SU-DHL-6 (cell line): ENCODE measurements at regions not wholly inside any gene's neighbourhood (a gene's known extent, or its start where the extent isn't known, plus 50 kb on each side); places are given as distances from the start of the nearest gene placed in this dataset.

Experiments used
- EZH2phosphoT487 ChIP-seq: fragments of 200-600 bp; sonication (generic), shearing (Covaris generic); conservative IDR thresholded peaks from 2 replicates; pipeline ENCODE4 v1.6.1; 2018; ENCODE audit warnings: mild to moderate bottlenecking, antibody characterized with exemption, low read length, moderate library complexity, mixed read lengths
- TF ChIP-seq, protein P1 (sequence below): fragments of 200-600 bp; sonication (generic); IDR thresholded peaks from one replicate; pipeline ENCODE4 v1.5.1; 2017; ENCODE audit warnings: antibody characterized with exemption, mild to moderate bottlenecking, low read length, moderate library complexity; ENCODE audit not compliant: insufficient read depth, poor library complexity, severe bottlenecking

DNA sequence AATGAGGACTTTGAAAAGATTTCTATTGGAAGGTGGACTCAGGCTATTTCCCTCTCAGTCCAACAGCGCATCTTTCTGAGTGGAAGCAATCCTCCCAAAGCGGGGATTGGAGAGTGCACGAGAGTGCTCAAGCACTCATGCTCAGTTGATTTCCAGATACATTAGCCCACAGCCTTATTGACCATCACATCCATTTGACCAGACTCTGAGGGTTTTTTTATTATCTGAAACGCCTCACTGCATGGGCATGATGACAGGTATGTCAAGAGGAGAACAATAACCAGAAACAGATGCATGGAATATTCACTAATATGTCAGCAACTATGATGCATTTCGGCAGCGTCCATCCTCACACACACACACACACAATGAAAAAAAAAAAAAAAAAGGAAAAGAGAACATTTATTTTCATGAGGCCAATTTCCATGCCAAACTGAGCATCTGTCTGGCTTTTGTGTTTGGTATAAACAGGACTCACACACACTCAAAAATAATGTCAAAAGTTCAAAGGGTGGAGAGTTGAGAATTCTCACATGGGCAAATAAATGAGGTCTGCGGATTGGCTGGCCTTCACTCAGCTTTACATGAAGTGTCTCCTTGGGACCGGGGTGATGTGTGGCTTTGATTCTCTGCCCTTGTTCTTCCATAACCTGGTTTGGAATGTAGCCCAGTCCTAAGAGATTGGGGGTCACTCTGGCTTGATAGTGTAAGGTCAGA lies 371.6 kb downstream of the MCTP2 start:
- TF ChIP-seq, protein P1, sequence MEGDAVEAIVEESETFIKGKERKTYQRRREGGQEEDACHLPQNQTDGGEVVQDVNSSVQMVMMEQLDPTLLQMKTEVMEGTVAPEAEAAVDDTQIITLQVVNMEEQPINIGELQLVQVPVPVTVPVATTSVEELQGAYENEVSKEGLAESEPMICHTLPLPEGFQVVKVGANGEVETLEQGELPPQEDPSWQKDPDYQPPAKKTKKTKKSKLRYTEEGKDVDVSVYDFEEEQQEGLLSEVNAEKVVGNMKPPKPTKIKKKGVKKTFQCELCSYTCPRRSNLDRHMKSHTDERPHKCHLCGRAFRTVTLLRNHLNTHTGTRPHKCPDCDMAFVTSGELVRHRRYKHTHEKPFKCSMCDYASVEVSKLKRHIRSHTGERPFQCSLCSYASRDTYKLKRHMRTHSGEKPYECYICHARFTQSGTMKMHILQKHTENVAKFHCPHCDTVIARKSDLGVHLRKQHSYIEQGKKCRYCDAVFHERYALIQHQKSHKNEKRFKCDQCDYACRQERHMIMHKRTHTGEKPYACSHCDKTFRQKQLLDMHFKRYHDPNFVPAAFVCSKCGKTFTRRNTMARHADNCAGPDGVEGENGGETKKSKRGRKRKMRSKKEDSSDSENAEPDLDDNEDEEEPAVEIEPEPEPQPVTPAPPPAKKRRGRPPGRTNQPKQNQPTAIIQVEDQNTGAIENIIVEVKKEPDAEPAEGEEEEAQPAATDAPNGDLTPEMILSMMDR, result no peak
- no peak for TF ChIP-seq EZH2phosphoT487
